ENCODE measurements at regions not wholly inside any gene's neighbourhood (a gene's known extent, or its start where the extent isn't known, plus 50 kb on each side); places are given as distances from the start of the nearest gene placed in this dataset.

DNA sequence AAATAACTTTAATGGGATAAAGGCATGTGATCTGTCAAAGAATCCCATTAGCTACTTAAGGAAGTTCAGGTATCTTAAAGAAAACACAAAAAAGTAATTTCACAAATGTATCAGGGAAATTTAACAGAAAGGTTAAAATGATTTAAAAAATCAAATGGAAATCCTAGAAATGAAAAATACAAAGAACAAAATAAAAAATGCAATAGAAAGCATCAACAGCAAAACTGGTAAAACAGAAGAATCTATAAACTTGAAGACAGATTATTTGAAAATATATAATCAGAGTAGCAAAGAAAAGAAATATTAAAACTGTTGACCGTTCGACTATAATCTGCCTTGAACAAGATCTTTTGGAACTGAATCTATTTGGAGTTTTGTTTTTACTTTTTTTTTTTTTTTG, 279.4 kb upstream of the SYT1 start:
- no peak for DNase-seq (ENCODE audit: low spot score)

- DNase-seq (ENCODE audit: low spot score) = no peak
These were observed 277.8 kb upstream of the SYT1 start for GRCh38 chr12:78586790-78587189.

- no peak for DNase-seq (ENCODE audit: low spot score)
These were observed 265.2 kb upstream of the SYT1 start for GRCh38 chr12:78599366-78599765.

- no peak for DNase-seq (ENCODE audit: low spot score)
These were observed 264.0 kb upstream of the SYT1 start for GRCh38 chr12:78600541-78600940.

DNA sequence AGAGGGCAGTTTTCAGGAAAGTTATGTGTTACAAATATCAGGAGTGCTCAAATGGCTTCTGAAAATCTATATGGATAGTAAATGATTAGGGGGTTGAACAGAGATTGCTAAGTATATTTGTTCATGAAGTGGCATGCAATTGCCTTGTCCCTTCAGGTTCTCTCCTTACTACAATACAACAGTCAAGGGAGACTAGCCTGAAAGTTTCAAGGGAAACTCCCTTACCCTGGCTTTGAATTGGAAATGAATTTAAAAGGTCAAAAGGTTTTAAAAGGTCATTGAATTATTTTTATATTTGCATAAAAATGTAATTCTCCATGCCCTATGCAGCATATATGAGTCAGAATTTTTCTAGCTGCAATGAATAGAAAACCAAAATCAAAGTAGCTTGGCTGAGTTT, 253.1 kb upstream of the SYT1 start:
- no peak for DNase-seq (ENCODE audit: low spot score)

- DNase-seq (ENCODE audit: low spot score) = no peak
These were observed 252.4 kb upstream of the SYT1 start for GRCh38 chr12:78612190-78612589.

GRCh38 chr12:78617683-78618082, 246.9 kb upstream of the SYT1 start:
- DNase-seq (ENCODE audit: low spot score) = no peak

DNA sequence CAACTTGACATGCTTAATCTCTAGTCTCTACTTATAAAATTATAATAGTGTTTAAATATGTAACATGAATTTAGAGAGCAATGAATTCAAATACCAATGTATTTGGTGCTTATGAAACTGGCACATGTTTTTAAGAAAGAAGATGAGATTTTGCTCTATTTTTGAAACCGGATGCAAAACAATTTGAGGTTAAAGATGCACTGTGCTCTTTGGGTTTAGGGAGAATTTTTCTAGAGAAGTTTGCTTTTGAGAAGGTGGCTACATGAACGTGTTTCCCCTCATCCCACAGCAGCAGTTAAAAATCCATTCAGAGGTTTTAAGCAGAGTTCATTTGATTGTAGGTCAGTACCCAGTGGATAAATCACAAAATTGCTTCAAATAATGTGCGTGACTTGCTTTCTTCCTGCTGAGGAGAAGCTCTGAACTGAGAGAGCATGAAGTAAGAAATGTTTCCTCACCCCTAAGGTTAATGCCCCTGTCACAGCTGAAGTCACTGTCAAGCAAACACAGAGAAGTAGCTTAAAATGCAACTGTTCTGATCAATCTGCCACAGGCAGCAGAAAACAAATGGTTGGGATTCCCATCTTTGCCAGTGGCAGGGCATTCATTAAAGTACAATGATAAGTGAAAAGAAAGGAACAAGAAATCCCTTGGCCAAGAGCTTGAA, 241.9 kb upstream of the SYT1 start:
- no peak for DNase-seq (ENCODE audit: low spot score)

DNA sequence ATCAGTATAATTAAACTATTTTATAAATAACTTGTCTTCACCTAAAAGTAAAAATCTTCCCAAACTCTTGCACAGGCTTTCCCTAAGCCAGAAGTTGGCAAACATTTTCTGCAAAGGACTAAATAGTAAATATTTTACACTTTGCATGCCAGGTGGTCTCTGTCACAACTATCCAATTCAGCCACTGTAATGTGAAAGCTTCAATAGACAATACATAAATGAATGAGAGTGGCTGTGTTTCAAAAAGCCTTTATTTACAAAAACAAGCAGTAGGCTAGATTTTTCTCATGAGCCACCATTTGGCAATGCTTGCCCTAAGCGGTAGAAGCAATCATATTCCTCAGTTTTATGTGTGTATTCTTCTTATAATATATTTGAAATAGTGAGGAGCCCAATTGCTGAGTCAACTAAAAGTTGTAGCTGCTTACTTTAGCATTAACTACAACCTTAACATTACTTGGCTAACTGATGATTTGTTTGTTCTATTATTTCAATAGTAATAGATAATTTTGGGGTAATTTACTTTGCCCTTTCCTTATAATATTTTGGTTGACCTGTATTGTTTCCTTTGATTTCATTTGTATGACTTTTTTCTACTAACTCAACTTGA, 236.0 kb upstream of the SYT1 start:
- DNase-seq (ENCODE audit: low spot score) = no peak

- no peak for DNase-seq (ENCODE audit: low spot score)
These were observed 228.2 kb upstream of the SYT1 start for GRCh38 chr12:78636231-78636855.

DNA sequence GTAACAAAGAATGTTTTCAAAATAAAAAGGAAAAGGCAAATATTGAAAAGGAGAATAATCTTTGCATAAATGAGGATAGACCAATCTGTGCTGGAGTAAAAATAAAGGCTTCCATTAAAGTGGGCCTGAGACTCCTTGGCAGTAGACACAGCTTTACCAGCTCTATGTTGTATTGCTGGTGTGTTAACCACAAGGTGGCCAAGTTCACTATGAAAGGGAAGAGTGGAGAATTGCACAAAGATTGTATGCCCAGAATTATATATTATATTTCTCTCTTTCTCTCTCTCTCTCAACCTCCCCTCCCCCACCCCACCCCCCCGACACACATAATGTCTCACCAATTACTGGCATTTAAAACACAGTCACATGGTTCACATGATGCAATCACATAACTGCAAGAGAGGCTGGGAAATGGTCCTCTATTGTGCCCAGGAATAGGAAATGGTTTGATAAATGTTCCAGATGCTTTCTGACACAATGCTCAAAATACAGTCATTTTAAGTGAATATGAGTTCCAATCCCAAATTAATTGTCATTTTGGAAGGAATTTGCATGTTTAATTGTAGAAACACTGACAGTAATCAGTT, 222.6 kb upstream of the SYT1 start:
- DNase-seq (ENCODE audit: low spot score) = no peak

DNA sequence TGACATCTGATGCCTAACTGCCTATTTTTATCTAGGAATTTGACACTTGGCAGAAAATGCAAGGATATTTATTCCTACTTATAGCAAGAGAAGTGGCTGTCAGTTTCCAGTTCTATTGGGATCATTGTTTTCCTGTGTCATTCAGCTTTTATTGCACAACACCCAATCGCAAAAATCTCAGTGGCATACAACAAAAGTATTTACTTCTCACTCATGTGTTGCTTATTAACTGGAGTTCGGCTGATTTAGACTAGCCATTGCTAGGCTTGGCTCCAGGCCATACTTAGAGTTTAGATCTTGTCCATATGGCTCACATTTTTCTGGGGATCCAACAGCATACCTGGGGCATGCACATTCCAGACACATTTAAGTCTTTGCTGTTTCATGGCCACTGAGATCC, 218.6 kb upstream of the SYT1 start:
- DNase-seq (ENCODE audit: low spot score) = no peak

GRCh38 chr12:78651755-78652154, 212.8 kb upstream of the SYT1 start:
- no peak for DNase-seq (ENCODE audit: low spot score)

GRCh38 chr12:78666584-78666983, 198.0 kb upstream of the SYT1 start:
- DNase-seq (ENCODE audit: low spot score) = no peak

DNA sequence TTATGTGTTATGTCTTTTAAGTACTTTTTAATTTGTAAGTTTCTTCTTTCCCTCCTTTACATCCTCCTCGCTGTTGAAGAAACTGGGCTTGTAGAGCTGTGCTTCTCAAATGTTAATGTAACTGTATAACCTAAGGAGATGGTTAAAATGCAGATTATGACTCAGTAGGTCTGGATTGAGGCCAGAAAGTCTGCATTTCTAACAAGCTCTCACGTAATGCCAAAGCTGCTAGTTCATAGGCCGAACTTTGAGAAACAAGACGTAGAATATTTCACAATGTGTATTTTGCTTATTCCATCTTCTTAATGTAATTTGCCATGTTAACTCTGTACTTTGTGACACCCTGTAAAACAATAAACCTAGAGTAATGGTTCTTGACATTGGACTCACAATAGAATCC, 193.3 kb upstream of the SYT1 start:
- DNase-seq (ENCODE audit: low spot score) = peak; percentile 11

- DNase-seq (ENCODE audit: low spot score) = no peak
These were observed 192.5 kb upstream of the SYT1 start for GRCh38 chr12:78672033-78672432.

- DNase-seq (ENCODE audit: low spot score) = peak; percentile 6
These were observed 190.1 kb upstream of the SYT1 start for GRCh38 chr12:78674311-78675090.

DNA sequence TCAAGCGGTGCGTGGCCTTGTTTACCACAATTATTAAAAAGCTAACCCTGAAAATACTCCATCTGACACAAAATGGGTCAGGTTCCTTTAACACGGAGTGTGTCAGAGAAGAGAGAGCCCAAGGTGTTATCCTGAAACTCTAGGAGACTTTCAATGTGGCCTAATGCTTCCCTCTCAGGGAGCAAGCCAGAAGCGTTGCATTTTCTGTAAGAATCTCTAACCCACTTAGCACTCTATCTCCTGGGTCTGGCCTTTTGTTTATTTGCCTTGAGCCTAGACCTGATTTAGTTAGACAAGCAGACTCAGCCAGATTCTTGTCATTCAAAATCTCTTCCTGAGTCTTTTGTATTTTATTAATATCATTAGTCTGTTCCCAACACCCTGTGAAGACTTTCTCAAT, 184.0 kb upstream of the SYT1 start:
- no peak for DNase-seq (ENCODE audit: low spot score)

GRCh38 chr12:78683031-78683430, 181.5 kb upstream of the SYT1 start:
- DNase-seq (ENCODE audit: low spot score) = no peak

- no peak for DNase-seq (ENCODE audit: low spot score)
These were observed 180.9 kb upstream of the SYT1 start for GRCh38 chr12:78683626-78684025.

DNA sequence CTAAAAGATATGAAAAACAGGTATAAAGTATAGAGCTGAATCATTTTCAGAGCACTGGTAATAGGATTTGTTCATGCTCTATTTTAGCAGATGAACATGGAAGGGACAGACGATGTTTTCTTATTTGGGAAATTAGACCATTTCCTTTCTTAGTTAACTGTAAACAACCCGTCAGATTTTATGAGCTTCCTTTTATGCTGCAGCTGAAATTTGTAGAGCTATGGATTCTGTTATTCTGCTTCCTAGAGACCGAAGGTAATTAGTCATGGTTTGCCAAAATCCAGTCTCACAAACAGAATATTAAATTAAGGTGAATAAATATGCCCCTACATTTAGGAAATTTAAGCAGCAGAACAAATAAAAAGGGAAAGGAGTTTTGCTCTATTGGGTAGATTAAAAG, 180.2 kb upstream of the SYT1 start:
- no peak for DNase-seq (ENCODE audit: low spot score)

GRCh38 chr12:78695749-78696148, 168.8 kb upstream of the SYT1 start:
- no peak for DNase-seq (ENCODE audit: low spot score)

Data from A172 (cell line).